Caki2 (cell line): ENCODE measurements at regions not wholly inside any gene's neighbourhood (a gene's known extent, or its start where the extent isn't known, plus 50 kb on each side); places are given as distances from the start of the nearest gene placed in this dataset.
"Not testable (repeated sequence)": the region's sequence is repeated elsewhere in the genome, so short reads cannot be mapped to it uniquely, and the experiment has no call there.

Experiments
- DNase-seq: peaks from one replicate; pipeline ENCODE4 v3.0.0-alpha.2; 2015; ENCODE audit warnings: low read depth
- in situ Hi-C: cut with HindIII; loops from 2 replicates; pipeline ENCODE4 v1.10.0; 2016; ENCODE audit warnings: low sequenced_read_pairs, low pct_unique_long_range_greater_than_20kb, mixed read lengths

DNA sequence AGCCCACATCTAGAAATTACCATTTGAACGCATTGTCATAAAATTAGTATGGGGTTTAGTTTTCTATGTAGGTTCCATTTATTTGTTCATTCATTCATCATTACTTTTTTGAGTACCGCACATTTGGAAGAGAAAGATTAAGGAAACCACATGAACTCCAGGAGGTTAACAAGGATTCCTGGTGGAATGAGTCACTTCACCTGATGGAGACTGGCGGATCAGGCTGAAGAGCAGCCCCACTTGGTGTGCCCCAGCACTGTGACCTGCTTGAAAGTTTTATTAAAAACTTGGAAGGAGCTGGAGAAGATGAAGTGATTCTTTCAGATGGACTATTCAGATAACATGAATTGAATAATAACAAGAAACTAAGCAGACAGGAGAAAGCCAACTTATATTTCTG is 293.6 kb upstream of the CDH11 start:
- in situ Hi-C loops = no loop called here
- DNase-seq = no peak

GRCh38 chr16:65414284-65414984 is 292.6 kb upstream of the CDH11 start:
- no peak for DNase-seq
- in situ Hi-C loops = no loop called here

- DNase-seq = no peak
- in situ Hi-C loops = no loop called here
These were observed 292.0 kb upstream of the CDH11 start for GRCh38 chr16:65413861-65414260.

DNA sequence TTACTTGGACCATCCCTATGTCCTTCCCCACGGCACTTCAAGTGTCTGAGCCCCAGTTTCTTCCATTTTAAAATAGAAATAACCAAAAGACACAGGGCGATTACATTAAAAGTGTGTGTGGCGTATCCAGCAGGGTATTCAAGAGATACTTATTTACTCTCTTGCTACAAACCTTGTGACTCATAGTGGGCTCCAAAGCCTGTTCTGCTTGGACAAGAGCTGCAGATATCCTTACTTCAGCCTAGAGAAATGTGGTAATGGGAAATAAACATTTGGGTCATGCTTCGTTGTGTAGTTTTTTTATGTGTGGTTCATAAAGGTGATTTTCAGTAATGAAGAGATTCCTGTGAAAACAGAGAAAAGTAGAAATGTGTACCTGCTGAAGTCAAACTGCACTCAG is 288.9 kb upstream of the CDH11 start:
- DNase-seq = no peak
- in situ Hi-C loops = no loop called here

GRCh38 chr16:65409510-65409909 is 287.6 kb upstream of the CDH11 start:
- in situ Hi-C loops = no loop called here
- no peak for DNase-seq

DNA sequence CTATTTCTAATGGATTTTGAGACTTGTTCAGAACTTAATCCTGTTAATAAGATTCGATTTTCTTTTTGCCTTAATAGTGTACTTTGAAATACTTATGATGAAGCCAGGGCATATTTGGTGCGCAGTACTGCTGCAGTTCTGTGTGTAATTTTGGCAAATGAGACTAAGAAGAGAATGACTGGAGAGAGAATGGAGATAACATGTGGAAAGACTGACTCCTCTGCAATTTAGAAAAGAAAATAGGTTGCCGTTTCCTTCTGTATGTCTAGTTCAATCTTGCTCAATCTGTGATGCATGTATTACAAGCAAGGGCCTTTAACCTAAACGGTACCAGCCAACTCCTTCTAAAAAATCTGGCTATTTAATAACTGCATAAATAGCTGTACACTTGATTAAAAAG is 285.1 kb upstream of the CDH11 start:
- in situ Hi-C loops = no loop called here
- DNase-seq = no peak

DNA sequence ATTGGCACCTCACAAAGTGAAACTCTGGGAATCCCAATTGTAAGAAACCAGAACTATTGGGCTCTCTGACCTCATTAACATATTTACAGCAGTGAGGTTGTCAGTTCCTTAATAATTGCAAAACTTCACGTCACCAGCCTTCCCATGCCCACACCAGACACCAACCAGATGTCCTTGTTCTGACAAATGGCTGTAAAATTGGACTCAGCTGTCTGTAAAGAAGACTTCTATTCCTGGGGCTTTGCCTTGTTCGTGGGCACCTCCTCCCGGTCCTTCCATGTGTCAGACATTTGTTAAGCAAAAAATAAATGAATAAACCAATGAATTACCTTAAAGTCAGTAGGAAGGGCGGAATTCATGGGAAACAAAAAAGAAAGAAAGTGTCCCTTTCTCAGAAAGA is 284.3 kb upstream of the CDH11 start:
- no peak for DNase-seq
- in situ Hi-C loops = no loop called here

DNA sequence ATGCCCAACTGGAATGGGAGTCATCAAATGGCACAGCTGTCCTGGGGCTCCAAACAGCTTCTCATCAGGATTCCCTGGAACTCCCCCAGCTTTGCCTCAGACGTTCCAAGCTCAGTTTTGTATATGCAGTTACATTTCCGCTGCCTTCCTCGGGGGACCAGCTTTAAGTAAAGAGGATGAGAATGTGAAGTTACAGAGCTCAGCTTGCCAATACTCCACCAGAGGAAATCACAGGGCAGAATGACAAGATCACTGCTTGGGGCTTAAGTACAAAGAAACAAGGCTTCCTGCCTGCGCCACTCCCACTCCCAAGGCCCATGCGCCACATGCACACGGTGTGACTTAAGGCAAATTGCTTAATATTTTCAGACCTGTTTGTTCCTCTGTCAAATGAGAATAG is 272.4 kb upstream of the CDH11 start:
- in situ Hi-C loops = no loop called here
- no peak for DNase-seq

DNA sequence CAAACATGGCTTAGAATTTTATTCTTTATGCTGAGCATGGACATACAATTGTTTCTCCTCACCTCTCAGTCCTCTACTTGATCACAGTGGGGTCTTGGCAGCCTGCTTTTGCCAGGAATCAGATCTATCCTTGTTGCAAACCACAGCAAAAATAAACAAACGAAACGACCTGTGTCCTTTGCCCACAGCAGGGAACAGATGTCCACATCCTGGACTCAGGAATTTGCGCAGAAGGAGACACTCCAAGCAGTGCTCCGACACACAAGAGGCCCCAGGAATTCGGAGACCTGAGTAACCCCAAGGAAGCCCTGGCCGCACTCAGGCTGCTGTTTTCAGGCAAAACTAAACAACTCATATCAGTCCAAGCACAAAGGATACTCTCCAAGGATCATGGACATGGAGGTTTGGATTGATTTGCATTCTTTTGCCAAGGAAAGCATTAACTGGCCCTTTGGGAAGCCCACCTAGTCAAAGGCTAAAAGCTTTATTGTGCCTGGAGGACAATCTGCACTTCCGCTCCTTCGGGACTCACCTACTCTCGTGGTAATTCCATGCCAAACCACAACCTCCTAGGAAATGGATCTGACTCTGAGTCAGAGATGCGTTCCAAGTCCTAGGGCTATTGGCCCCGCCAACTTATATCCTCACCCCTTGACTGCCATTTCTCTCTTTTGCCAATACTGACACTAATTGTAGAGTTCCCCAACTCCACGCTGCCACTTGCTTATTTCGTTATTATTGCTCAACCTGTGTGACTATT is 271.1 kb upstream of the CDH11 start:
- in situ Hi-C loops = no loop called here
- DNase-seq = no peak

GRCh38 chr16:65388592-65388991 is 266.7 kb upstream of the CDH11 start:
- no peak for DNase-seq
- in situ Hi-C loops = no loop called here

GRCh38 chr16:65386672-65387071 is 264.8 kb upstream of the CDH11 start:
- in situ Hi-C loops = no loop called here
- DNase-seq = no peak

DNA sequence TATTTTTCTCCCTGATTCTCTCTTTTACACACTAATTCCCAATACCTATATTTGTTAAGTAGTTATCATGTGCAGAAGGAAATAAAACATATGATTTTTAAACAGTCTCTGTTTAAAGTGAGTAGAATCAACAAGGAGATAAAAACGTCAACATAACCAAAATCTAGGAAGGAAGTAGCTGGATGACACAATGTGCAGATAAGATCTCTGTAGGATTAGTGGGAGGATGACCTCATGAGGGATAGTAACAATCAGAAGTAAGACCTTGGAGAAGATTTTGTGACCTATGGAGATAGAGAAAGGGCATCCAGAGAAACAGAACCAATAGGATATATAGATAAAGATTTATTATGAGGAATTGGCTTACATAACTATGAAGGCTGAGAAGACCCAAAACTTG is 262.6 kb upstream of the CDH11 start:
- DNase-seq = no peak
- in situ Hi-C loops = no loop called here

DNA sequence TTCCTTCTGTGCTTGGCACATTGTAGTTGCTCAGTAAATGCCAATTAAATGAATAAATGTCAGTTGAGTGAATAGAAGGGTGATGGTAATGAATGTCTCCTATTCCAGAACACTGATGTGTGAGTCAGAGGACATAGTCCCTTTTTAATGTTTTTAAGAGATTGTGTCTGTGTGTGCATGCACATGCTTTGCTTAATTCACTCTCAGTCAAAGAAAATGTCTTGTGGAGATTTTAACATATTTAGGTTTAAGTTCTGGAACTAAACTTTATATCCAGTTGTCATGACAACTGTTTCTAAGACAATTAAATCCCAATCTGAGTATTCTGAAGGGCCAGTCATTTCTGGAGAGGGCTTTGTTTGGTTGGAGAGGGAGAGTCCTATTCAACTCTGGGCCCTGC is 255.3 kb upstream of the CDH11 start:
- in situ Hi-C loops = no loop called here
- no peak for DNase-seq

DNA sequence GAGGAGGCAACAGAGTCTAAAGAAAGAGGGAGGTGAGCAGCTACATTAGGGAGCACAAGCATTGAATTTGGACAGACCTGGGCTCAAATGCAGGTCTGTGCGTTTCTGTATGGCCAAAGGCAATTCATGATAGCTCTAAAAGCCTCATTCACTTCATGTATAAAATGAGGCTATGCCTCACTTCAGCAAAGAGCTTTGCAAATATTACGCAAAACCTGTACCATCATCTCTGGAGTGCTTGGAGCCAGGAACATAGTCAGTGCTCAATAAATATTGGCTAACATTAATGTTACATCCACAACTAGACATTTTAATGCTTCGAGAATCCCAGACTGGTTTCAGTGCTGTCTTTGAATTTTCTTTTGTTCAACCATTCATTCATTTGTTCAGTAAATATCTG is 254.7 kb upstream of the CDH11 start:
- in situ Hi-C loops = no loop called here
- DNase-seq = no peak

DNA sequence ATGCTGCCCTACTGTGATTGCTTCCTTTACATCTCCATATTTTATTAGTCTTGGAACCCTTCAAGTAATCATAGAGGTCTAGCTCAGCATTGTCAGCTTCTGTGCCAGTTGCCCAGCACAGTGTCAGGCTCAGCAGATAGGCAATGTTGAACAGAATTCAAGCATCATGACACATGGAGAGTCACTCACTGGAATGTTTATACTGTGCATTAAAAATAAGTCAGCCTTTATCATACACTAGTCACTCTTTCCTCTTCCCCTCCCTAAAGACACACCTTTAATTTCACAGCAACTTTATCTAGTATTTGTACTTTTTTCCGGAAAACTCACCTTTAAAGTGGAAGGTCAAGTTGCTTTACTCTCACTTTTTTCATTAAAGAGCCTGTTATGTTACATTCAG is 253.8 kb upstream of the CDH11 start:
- DNase-seq = no peak
- in situ Hi-C loops = no loop called here

DNA sequence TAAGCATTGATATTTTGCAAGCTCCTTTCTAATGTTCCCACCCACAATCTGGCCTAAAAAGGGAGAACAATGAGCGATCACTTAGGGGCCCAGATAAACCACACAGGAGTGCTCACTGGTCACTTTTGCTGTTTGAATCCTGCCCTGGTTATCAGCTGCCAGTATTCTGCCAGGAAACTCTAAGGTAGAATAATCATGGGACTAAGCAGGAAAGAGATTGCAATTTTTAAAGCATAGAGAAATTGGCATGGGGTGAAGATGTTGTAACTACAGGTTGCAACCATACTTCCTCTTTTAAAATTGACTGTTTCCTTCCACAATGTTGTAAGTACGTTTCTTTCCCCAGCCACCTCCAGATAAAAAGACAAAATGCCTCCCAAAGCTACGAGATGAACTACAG is 251.2 kb upstream of the CDH11 start:
- no peak for DNase-seq
- in situ Hi-C loops = no loop called here

GRCh38 chr16:65372171-65372570 is 250.3 kb upstream of the CDH11 start:
- DNase-seq = no peak
- in situ Hi-C loops = no loop called here

DNA sequence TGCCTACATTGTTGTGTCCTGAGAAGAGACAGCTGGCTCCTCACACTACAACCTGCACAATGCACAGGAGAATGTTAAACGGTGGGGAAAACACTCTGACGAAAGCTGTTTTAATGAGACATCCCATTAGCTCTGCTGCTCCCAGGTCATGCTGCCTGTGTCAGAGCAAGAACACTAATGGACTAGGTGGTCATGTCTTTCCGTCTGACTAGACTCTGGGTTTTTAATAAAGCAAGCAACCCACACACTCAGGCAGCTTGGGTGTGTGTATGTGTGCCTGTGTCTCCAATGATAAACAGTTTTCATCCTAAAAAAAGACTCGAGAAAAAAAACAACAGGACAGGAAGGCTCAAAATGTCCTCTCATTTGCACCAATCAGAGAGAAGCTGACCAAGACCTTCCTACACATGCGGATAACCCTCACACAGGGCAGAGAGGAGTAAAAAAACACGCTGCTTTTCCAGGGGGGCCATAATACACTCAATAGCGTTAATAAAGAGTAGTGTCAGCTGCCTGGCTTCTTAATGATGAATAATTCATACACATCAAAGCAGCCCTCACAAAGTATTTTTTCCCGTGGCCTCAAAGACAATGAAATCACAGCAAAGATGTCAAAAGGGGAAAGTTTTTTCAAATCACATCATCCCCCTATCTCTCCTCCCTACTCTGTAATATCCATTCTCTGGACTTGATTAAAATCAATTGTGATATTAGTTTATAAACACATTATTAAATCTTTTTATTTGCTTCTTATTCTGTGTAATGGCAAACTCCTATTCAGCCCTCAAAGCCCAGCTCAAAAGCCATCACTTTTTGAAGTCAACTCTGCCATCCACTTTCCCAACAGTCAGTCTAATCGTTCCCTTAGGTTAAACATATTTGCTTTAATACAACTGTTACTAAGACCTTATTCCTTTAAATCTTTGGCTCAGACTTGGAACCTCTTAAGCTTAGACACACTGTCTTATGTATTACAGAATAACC is 244.2 kb upstream of the CDH11 start:
- DNase-seq = no peak
- in situ Hi-C loops = no loop called here

GRCh38 chr16:65356721-65357120 is 234.9 kb upstream of the CDH11 start:
- DNase-seq, in situ Hi-C loops: not testable (repeated sequence)
